HepG2 (cell line): ENCODE measurements at regions not wholly inside any gene's neighbourhood (a gene's known extent, or its start where the extent isn't known, plus 50 kb on each side); places are given as distances from the start of the nearest gene placed in this dataset.

Experiments
- ARHGAP35 ChIP-seq: sonication (generic); formaldehyde crosslinking; IDR thresholded peaks from 2 replicates; pipeline ENCODE4 v1.9.0; 2022; ENCODE audit warnings: mild to moderate bottlenecking, inconsistent platforms, moderate library complexity, missing genetic modification reagents, borderline replicate concordance
- ATAD3A ChIP-seq: sonication (generic); formaldehyde crosslinking; IDR thresholded peaks from 2 replicates; pipeline ENCODE4 v1.4.0; 2020; ENCODE audit warnings: missing genetic modification reagents
- CBX1 ChIP-seq: IDR thresholded peaks from one replicate; pipeline ENCODE4 v1.6.1; 2016; ENCODE audit warnings: antibody characterized with exemption, low read depth
- EHMT2 ChIP-seq: fragments of 200-600 bp; sonication (generic); IDR thresholded peaks from 2 replicates; pipeline ENCODE4 v1.7.0; 2017; ENCODE audit warnings: antibody characterized with exemption, low read depth, low read length, borderline replicate concordance
- LCORL ChIP-seq, 2 experiments: fragments of 450-650 bp in 1 of 2; sonication (generic) in 1 of 2; formaldehyde crosslinking in 1 of 2; IDR thresholded peaks; 2 replicates each; pipeline versions ENCODE4 v1.5.0 to v1.6.1; 2017 to 2020; ENCODE audit warnings: antibody characterized with exemption in 1 of 2, missing genetic modification reagents in 1 of 2
- NFYB ChIP-seq: sonication (generic); formaldehyde crosslinking; IDR thresholded peaks from 2 replicates; pipeline ENCODE4 v1.4.0; 2020; ENCODE audit warnings: missing genetic modification reagents
- PRDM10 ChIP-seq: sonication (generic); formaldehyde crosslinking; IDR thresholded peaks from 2 replicates; pipeline ENCODE4 v1.4.0; 2020; ENCODE audit warnings: low read depth, missing genetic modification reagents
- TFDP2 ChIP-seq: sonication (generic); formaldehyde crosslinking; IDR thresholded peaks from 2 replicates; pipeline ENCODE4 v1.4.0; 2020; ENCODE audit warnings: missing genetic modification reagents
- ZNF207 ChIP-seq: fragments of 450-650 bp; IDR thresholded peaks from 2 replicates; pipeline ENCODE4 v1.6.1; 2016; ENCODE audit warnings: antibody characterized with exemption, borderline replicate concordance
- ZNF580 ChIP-seq: IDR thresholded peaks from 2 replicates; pipeline ENCODE4 v1.6.1; 2016; ENCODE audit warnings: low read depth, borderline replicate concordance
- TF ChIP-seq, protein P1 (sequence below): sonication (generic); formaldehyde crosslinking; IDR thresholded peaks from 2 replicates; pipeline ENCODE4 v1.5.0; 2020; ENCODE audit warnings: mild to moderate bottlenecking, missing genetic modification reagents, moderate library complexity

GRCh38 chr7:89826121-89826520, 328.1 kb upstream of the STEAP1 start:
- TF ChIP-seq ATAD3A (CRISPR knock-in tag) (no peak), ZNF580 (CRISPR knock-in tag) (no peak), PRDM10 (CRISPR knock-in tag) (no peak), EHMT2 (no peak), LCORL (IDR thresholded peaks at IDR 0.05) (no peak), LCORL (CRISPR knock-in tag; IDR thresholded peaks at IDR 0.05) (no peak), ZNF207 (no peak), TFDP2 (CRISPR knock-in tag) (no peak), CBX1 (no peak), ARHGAP35 (CRISPR knock-in tag) (no peak), NFYB (CRISPR knock-in tag) (no peak)
- TF ChIP-seq, protein P1, sequence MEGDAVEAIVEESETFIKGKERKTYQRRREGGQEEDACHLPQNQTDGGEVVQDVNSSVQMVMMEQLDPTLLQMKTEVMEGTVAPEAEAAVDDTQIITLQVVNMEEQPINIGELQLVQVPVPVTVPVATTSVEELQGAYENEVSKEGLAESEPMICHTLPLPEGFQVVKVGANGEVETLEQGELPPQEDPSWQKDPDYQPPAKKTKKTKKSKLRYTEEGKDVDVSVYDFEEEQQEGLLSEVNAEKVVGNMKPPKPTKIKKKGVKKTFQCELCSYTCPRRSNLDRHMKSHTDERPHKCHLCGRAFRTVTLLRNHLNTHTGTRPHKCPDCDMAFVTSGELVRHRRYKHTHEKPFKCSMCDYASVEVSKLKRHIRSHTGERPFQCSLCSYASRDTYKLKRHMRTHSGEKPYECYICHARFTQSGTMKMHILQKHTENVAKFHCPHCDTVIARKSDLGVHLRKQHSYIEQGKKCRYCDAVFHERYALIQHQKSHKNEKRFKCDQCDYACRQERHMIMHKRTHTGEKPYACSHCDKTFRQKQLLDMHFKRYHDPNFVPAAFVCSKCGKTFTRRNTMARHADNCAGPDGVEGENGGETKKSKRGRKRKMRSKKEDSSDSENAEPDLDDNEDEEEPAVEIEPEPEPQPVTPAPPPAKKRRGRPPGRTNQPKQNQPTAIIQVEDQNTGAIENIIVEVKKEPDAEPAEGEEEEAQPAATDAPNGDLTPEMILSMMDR (CRISPR knock-in tag), result no peak
